H9 (cell line): ENCODE measurements at regions not wholly inside any gene's neighbourhood (a gene's known extent, or its start where the extent isn't known, plus 50 kb on each side); places are given as distances from the start of the nearest gene placed in this dataset.

Source experiments
- DNase-seq: peaks from one replicate; pipeline ENCODE4 v3.0.0-alpha.2; 2017
- H2AFZ ChIP-seq: one replicate; pipeline ENCODE4 v1.6.1; 2013; ENCODE audit warnings: mild to moderate bottlenecking, low read length, control low read depth, moderate library complexity
- H2AK5ac ChIP-seq: 2 replicates; pipeline ENCODE4 v1.6.1; 2013; ENCODE audit warnings: low read length, control low read depth, mixed read lengths; ENCODE audit not compliant: insufficient read length
- H2BK120ac ChIP-seq: one replicate; pipeline ENCODE4 v1.6.1; 2013; ENCODE audit warnings: low read depth, mild to moderate bottlenecking, low read length, control low read depth, inconsistent platforms; ENCODE audit not compliant: poor library complexity, severe bottlenecking
- H2BK12ac ChIP-seq: 2 replicates; pipeline ENCODE4 v1.6.1; 2013; ENCODE audit warnings: low read length, control low read depth, mixed read lengths, low read depth; ENCODE audit not compliant: insufficient read length
- H2BK15ac ChIP-seq: 2 replicates; pipeline ENCODE4 v1.6.1; 2013; ENCODE audit warnings: low read depth, low read length, control low read depth
- H2BK20ac ChIP-seq: one replicate; pipeline ENCODE4 v1.6.1; 2013; ENCODE audit warnings: low read depth, mild to moderate bottlenecking, low read length, control low read depth, inconsistent platforms; ENCODE audit not compliant: poor library complexity, severe bottlenecking
- H2BK5ac ChIP-seq: 2 replicates; pipeline ENCODE4 v1.6.1; 2013; ENCODE audit warnings: low read length, control low read depth, mixed read lengths; ENCODE audit not compliant: insufficient read length
- H3K14ac ChIP-seq: 2 replicates; pipeline ENCODE4 v1.6.1; 2013; ENCODE audit warnings: low read length, control low read depth; ENCODE audit not compliant: insufficient read depth
- H3K18ac ChIP-seq: 2 replicates; pipeline ENCODE4 v1.6.1; 2013; ENCODE audit warnings: low read depth, mild to moderate bottlenecking, mixed read lengths, low read length, control low read depth; ENCODE audit not compliant: insufficient read length
- H3K23ac ChIP-seq: 2 replicates; pipeline ENCODE4 v1.6.1; 2013; ENCODE audit warnings: low read length, control low read depth, mixed read lengths, low read depth; ENCODE audit not compliant: insufficient read length
- H3K23me2 ChIP-seq: 2 replicates; pipeline ENCODE4 v1.6.1; 2013; ENCODE audit warnings: low read depth, mild to moderate bottlenecking, mixed read lengths, low read length, control low read depth; ENCODE audit not compliant: insufficient read length, poor library complexity, severe bottlenecking
- H3K27ac ChIP-seq: 2 replicates; pipeline ENCODE4 v1.5.1; 2013; ENCODE audit warnings: low read length, control low read depth, mixed read lengths, low read depth; ENCODE audit not compliant: insufficient read length
- H3K27me3 ChIP-seq: 2 replicates; pipeline ENCODE4 v1.6.1; 2013; ENCODE audit warnings: low read length, control low read depth, inconsistent platforms; ENCODE audit not compliant: insufficient read depth
- H3K4ac ChIP-seq: 2 replicates; pipeline ENCODE4 v1.6.1; 2013; ENCODE audit warnings: low read depth, mild to moderate bottlenecking, control low read depth, inconsistent platforms, low read length, moderate library complexity
- H3K4me1 ChIP-seq: 2 replicates; pipeline ENCODE4 v1.6.1; 2013; ENCODE audit warnings: low read length, control low read depth, inconsistent platforms; ENCODE audit not compliant: insufficient read depth
- H3K4me2 ChIP-seq: 2 replicates; pipeline ENCODE4 v1.6.1; 2013; ENCODE audit warnings: low read length, control low read depth, mixed read lengths; ENCODE audit not compliant: insufficient read length, insufficient read depth
- H3K56ac ChIP-seq: 2 replicates; pipeline ENCODE4 v1.6.1; 2013; ENCODE audit warnings: low read depth, mild to moderate bottlenecking, mixed read lengths, low read length, control low read depth; ENCODE audit not compliant: insufficient read length
- H3K79me1 ChIP-seq: 2 replicates; pipeline ENCODE4 v1.6.1; 2013; ENCODE audit warnings: low read depth, mild to moderate bottlenecking, moderate library complexity, low read length, control low read depth, inconsistent platforms; ENCODE audit not compliant: insufficient read depth, poor library complexity, severe bottlenecking
- H3K79me2 ChIP-seq: 2 replicates; pipeline ENCODE4 v1.6.1; 2013; ENCODE audit warnings: low read length, control low read depth, inconsistent platforms; ENCODE audit not compliant: insufficient read depth
- H3K9ac ChIP-seq: 2 replicates; pipeline ENCODE4 v1.6.1; 2013; ENCODE audit warnings: low read length, control low read depth, mixed read lengths; ENCODE audit not compliant: insufficient read length; ENCODE audit errors: extremely low read depth
- H3K9me3 ChIP-seq: one replicate; pipeline ENCODE4 v1.6.1; 2013; ENCODE audit warnings: low read depth, low read length, inconsistent platforms; ENCODE audit not compliant: control insufficient read depth
- H3T11ph ChIP-seq: one replicate; pipeline ENCODE4 v1.6.1; 2013; ENCODE audit warnings: mild to moderate bottlenecking, low read length, control low read depth, inconsistent platforms
- H4K20me1 ChIP-seq: one replicate; pipeline ENCODE4 v1.6.1; 2013; ENCODE audit not compliant: control insufficient read depth, insufficient read length, insufficient read depth
- H4K5ac ChIP-seq: 2 replicates; pipeline ENCODE4 v1.6.1; 2013; ENCODE audit warnings: low read depth, mild to moderate bottlenecking, mixed read lengths, low read length, control low read depth; ENCODE audit not compliant: insufficient read length
- H4K8ac ChIP-seq: replicated peaks from 2 replicates; pipeline ENCODE4 v1.6.1; 2013; ENCODE audit warnings: low read length, control low read depth, mixed read lengths, low read depth; ENCODE audit not compliant: insufficient read length
- H4K91ac ChIP-seq: 2 replicates; pipeline ENCODE4 v1.6.1; 2013; ENCODE audit warnings: low read depth, mild to moderate bottlenecking, moderate library complexity, mixed read lengths, low read length, control low read depth; ENCODE audit not compliant: insufficient read length
- H3K27ac Mint-ChIP-seq, 3 experiments: 2 replicates in 2 of 3; 3 replicates in 1 of 3; pipeline ENCODE4 v1.8.0; 2020 to 2021; ENCODE audit warnings: mixed read lengths in 3 of 3, mild to moderate bottlenecking in 1 of 3, moderate library complexity in 1 of 3
- H3K27me3 Mint-ChIP-seq: 2 replicates; pipeline ENCODE4 v1.8.0; 2021; ENCODE audit warnings: low read depth, mild to moderate bottlenecking, moderate library complexity, mixed read lengths
- H3K36me3 Mint-ChIP-seq, 3 experiments: 2 replicates in 2 of 3; 3 replicates in 1 of 3; pipeline ENCODE4 v1.8.0; 2020 to 2021; ENCODE audit warnings: low read depth in 3 of 3, mixed read lengths in 3 of 3; ENCODE audit not compliant: insufficient read depth in 1 of 3
- H3K4me1 Mint-ChIP-seq, 2 experiments: 2 replicates each; pipeline ENCODE4 v1.8.0; 2020; ENCODE audit warnings: mixed read lengths in 2 of 2
- H3K4me3 Mint-ChIP-seq, 2 experiments: 2 replicates in 1 of 2; 3 replicates in 1 of 2; pipeline ENCODE4 v1.8.0; 2020 to 2021; ENCODE audit warnings: mild to moderate bottlenecking in 2 of 2, mixed read lengths in 2 of 2, moderate library complexity in 1 of 2
- H3K9me3 Mint-ChIP-seq, 2 experiments: 2 replicates in 1 of 2; 3 replicates in 1 of 2; pipeline ENCODE4 v1.8.0; 2020; ENCODE audit warnings: mild to moderate bottlenecking in 2 of 2, mixed read lengths in 2 of 2, moderate library complexity in 1 of 2
- CTCF ChIP-seq: fragments of 200-600 bp; sonication (generic); conservative IDR thresholded peaks from 3 replicates; pipeline ENCODE4 v1.8.0; 2021; ENCODE audit warnings: antibody characterized with exemption, mild to moderate bottlenecking
- WGBS: extraction: QIAGEN DNeasy Blood & Tissue Kit; methylation state at CpG from one replicate; pipeline ENCODE4 v1.1.7; 2013; ENCODE audit warnings: missing lambda C conversion rate, low lambda C conversion rate, mixed read lengths; ENCODE audit not compliant: insufficient read length; ENCODE audit errors: extremely low coverage; 5-methylcytosine and 5-hydroxymethylcytosine counted together

GRCh38 chr15:77771616-77772015 is 138.9 kb upstream of the LINGO1 start:
- no peak overlapping the region for H3K4me2 ChIP-seq
- no peak overlapping the region for H3K23ac ChIP-seq
- no peak overlapping the region for H3K14ac ChIP-seq
- no peaks in the 10 kb centered on the region for H3K4me1 ChIP-seq
- Mint-ChIP-seq H3K9me3 (no peaks in the 10 kb centered on the region), H3K36me3 (no peaks in the 10 kb centered on the region), H3K4me1 (peaks cover 8 to 35% of the 10 kb centered on the region in 2 experiments), H3K27ac (no peak overlapping the region), H3K4me3 (no peak overlapping the region), H3K27me3 (no peaks in the 10 kb centered on the region; the same call in 1 of the 2 replicates)
- WGBS = no CpG with 5 or more reads among the region's 7 CpGs
- H2BK5ac ChIP-seq = no peak overlapping the region
- H3K23me2 ChIP-seq = no peaks in the 10 kb centered on the region
- no peak overlapping the region for H3K56ac ChIP-seq
- H4K91ac ChIP-seq = no peak overlapping the region
- no peaks in the 10 kb centered on the region for H4K20me1 ChIP-seq
- no peak overlapping the region for H2BK15ac ChIP-seq
- H2AFZ ChIP-seq = no peak overlapping the region
- H2BK12ac ChIP-seq = no peak overlapping the region
- no peak overlapping the region for H3K18ac ChIP-seq
- H3K79me1 ChIP-seq = no peaks in the 10 kb centered on the region
- no peak overlapping the region for H3K4ac ChIP-seq
- no peak overlapping the region for H4K5ac ChIP-seq
- no peak overlapping the region for H3K27ac ChIP-seq
- H3K27me3 ChIP-seq = no peaks in the 10 kb centered on the region
- no peak for TF ChIP-seq CTCF
- H3K79me2 ChIP-seq = no peaks in the 10 kb centered on the region
- H2BK20ac ChIP-seq = no peak overlapping the region
- H3K9me3 ChIP-seq = no peaks in the 10 kb centered on the region
- no peak overlapping the region for H4K8ac ChIP-seq
- DNase-seq = no peak
- H3T11ph ChIP-seq = no peak overlapping the region
- H2AK5ac ChIP-seq = no peak overlapping the region
- no peak overlapping the region for H2BK120ac ChIP-seq
- H3K9ac ChIP-seq = no peak overlapping the region
